ENCODE measurements at regions not wholly inside any gene's neighbourhood (a gene's known extent, or its start where the extent isn't known, plus 50 kb on each side); places are given as distances from the start of the nearest gene placed in this dataset.

DNA sequence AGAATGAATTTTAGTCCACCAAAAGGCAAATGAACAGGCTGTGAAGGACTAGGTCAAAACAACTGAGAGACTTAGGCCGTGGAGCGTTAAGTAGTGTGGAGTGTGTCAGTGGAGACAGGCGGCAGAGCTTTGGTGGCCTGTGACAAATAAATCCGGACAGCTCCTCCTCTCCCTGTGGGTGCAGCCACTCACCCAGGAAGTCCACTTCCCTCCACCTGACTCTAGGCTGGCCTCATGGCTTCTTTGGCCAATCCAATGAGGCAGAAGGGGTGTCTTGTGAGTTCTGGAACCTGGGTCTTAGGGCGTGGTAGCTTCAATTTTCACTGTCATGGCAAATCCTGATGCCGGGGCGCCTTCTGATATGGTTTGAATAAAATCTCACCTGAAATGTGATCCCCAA, 180.9 kb upstream of the C14orf180 start:
- TF ChIP-seq, protein P1, sequence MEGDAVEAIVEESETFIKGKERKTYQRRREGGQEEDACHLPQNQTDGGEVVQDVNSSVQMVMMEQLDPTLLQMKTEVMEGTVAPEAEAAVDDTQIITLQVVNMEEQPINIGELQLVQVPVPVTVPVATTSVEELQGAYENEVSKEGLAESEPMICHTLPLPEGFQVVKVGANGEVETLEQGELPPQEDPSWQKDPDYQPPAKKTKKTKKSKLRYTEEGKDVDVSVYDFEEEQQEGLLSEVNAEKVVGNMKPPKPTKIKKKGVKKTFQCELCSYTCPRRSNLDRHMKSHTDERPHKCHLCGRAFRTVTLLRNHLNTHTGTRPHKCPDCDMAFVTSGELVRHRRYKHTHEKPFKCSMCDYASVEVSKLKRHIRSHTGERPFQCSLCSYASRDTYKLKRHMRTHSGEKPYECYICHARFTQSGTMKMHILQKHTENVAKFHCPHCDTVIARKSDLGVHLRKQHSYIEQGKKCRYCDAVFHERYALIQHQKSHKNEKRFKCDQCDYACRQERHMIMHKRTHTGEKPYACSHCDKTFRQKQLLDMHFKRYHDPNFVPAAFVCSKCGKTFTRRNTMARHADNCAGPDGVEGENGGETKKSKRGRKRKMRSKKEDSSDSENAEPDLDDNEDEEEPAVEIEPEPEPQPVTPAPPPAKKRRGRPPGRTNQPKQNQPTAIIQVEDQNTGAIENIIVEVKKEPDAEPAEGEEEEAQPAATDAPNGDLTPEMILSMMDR (IDR thresholded peaks at IDR 0.05) = no peak

DNA sequence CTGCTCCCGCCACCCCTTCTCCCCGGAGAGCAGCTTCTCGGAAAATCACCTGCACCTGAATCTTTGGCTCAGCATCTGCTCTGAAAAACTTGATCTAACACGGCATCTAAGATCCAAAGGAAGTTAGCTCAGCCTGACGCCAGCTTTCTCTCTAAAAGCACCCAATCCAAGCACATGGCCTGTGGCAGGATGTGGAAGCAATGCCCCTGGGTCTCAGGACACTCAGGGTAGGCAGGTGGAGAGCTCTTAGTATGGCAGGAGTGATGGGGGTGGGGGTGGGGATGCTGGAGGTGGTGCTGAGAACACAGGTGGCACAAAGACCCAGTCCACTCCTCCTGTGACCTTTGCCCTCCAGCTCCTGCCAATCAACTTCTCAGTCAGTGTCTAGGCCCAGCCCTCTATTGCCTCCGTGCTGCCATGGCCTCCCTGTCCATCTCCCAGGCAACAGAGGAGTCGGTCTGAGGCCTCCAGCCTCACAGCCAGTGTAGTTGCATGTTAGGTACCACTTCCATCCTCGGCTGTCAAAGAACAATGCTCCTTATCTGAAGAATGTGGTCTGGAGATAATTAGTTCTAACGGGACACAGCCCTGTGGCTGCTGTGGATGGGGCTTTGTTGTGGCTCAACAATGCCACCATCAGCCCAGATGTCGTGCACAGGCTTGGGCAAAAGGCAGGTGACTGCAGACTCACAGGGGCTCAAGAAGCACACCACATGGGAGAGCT, 180.0 kb upstream of the C14orf180 start:
- TF ChIP-seq, protein P1 (IDR thresholded peaks at IDR 0.05) = no peak

DNA sequence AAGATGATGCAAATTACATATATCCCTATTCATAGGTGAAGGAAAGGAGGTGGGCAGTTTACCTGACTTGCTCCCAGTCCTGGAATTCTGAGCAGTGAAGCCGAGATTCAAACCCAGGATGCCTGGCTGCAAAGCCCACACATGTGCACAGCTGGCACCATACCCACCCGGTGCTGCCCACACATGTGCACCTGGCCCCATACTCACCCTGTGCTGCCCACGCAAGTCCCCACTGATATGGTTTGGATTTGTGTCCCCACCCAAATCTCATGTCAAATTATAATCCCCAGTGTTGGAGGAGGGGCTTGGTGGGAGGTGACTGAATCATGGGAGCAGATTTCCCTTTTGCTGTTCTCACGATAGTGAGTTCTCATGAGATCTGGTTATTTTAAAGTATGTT, 179.2 kb upstream of the C14orf180 start:
- TF ChIP-seq, protein P1 (IDR thresholded peaks at IDR 0.05) = no peak

DNA sequence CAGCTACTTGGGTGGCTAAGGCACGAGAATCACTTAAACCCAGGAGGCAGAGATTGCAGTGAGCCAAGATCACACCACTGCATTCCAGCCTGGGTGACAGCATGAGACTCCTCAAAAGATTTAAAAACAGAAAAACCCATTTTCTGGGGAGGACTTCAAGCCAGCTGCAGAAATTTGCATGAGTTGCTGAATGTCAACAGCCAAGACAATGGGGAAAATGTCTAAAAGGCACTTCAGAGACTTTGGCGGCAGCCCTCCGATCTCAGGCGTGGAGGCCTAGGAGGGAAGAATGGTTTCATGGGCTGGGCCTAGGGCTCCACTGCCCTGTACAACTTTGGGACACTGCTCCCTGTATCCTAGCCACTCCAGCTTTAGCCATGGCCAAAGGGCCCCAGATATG, 177.8 kb upstream of the C14orf180 start:
- TF ChIP-seq, protein P1 (IDR thresholded peaks at IDR 0.05) = no peak

DNA sequence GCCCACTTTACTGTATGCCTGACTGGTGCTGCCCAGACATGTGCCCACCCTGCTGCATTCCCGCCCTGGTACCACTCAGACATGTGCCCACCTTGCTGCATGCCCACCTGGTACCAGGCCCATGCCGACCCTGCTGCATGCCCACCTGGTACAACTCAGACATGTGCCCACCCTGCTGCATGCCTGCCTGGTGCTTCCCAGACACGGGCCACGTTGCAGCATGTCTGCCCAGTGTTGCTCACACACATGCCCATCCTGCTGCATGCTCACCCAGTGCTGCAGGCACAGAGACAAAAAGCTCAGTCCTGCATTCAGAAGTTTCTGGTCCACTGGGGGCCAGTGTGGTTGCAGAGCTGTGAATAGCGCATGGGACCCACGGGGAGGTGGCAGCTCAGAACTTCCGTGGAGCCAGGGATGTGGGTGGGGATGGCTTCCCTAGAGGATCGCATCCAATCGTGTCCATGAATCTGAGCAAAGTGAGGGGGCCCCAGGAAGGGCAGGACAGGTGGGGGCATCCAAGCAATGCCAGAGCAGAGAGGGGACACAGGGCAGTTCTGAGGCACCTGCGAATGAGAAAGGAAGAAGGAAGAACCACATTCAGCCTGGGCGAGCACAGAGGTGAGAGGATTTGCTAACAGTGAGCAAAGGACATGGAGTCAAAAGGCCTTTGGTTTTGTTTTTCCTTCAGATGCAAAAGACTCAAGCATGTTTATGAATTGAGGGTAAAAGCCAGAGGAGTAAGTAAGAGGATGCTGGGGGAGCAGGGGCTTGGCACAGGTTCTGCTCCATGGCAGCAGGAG, 175.9 kb upstream of the C14orf180 start:
- TF ChIP-seq, protein P1 (IDR thresholded peaks at IDR 0.05) = no peak

DNA sequence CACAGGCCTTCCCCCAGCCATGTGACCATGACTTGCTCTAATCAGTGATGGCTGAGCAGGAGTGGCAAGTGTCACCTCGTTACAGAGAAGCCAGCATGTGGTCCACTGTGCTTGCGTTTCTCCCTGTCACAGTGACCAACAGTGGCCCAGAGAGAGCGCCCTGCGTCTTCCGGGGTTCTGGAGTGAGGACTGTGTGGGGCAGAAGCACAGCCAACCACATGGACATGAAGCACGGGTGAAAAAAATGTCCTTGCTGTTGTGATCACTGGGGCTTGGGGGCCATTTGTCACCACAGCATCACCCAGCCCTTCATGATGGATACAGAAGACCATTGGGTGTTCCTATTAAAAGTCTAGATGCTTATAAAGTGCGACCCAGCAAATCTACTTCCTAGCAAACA, 174.6 kb upstream of the C14orf180 start:
- TF ChIP-seq, protein P1 (IDR thresholded peaks at IDR 0.05) = no peak

DNA sequence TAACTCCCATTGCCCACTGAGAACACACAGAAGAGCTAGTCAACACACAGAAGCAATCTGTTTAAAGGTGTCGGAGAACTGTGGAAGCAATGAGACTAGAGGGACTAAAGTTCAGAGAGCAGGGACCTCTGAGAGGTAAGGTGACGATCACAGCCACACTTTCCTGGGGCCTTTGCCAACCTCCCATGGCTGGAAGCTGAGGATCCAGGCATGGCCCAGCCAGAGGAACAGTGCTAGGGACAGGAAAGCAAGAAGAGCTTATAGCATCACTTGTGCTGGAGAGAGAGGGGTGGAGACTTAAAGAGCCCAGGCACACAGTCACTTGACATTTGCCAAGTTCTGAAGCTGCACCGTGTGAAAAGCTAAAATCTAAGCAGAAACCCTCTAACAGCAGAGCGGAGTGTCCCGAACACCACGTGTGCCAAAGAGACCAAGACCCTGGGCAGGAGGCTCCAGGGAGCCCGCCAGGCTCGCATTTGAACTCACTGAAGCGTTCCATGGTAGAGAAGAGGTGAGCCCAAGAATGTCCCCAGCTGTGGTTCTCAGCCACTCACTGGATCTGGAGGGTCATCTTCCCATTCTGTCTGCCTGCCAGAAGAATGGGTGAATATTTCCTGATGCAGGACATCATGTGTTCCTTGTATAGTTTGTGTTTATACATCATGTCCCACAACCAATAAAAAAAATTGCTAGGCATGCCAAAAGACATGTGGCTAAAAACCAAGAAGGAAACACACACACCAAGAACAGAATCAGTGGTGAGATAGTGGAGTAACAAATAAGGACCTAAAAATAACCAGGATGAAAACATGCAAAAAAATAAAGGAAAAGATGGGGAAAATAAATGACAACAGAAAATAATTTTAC, 174.0 kb upstream of the C14orf180 start:
- TF ChIP-seq, protein P1 (IDR thresholded peaks at IDR 0.05) = no peak

Data from LNCAP (cell line).